IMR-90 (cell line): ENCODE measurements at regions not wholly inside any gene's neighbourhood (a gene's known extent, or its start where the extent isn't known, plus 50 kb on each side); places are given as distances from the start of the nearest gene placed in this dataset.

Experiments used
- ATAC-seq: fragments of 200-7000 bp; cut with Tn5 transposase; 2 replicates; pipeline ENCODE4 v1.9.1; 2020; ENCODE audit warnings: low read depth, mild to moderate bottlenecking, moderate library complexity
- BruUV-seq: library from RNA; stranded (reverse); fragments of 400-500 nt; replicated peaks from 2 replicates; lab custom pipeline; 2021; lab: Mats Ljungman, UMichigan
- CTCF ChIA-PET: fragments of 300-600 bp; formaldehyde crosslinking; extraction: SDS; loops from one replicate; lab custom pipeline; 2021; ENCODE audit warnings: antibody characterized with exemption; lab: Yijun Ruan, JAX
- POLR2A ChIA-PET: fragments of 300-600 bp; sonication (Branson Sonifier 250); formaldehyde crosslinking; loops from one replicate; lab custom pipeline; 2022; ENCODE audit warnings: antibody characterized with exemption; ENCODE audit not compliant: unreplicated experiment; lab: Charles Lee
- DNase-seq: peaks from one replicate; pipeline ENCODE4 v3.0.0; 2013
- H2AFZ ChIP-seq: replicated peaks from 2 replicates; pipeline ENCODE3; 2013; ENCODE audit warnings: low read length, mild to moderate bottlenecking; ENCODE audit not compliant: poor library complexity
- H2AK5ac ChIP-seq: 2 replicates; pipeline ENCODE4 v1.6.1; 2013; ENCODE audit warnings: low read depth, low read length, inconsistent platforms
- H2AK9ac ChIP-seq: replicated peaks from 2 replicates; pipeline ENCODE3; 2013; ENCODE audit warnings: mild to moderate bottlenecking, low read depth, low read length, moderate library complexity; ENCODE audit not compliant: poor library complexity
- H2BK120ac ChIP-seq: 2 replicates; pipeline ENCODE4 v1.6.1; 2013; ENCODE audit warnings: low read depth, low read length, inconsistent platforms
- H2BK15ac ChIP-seq: 3 replicates; pipeline ENCODE4 v1.6.1; 2013; ENCODE audit warnings: low read depth, low read length, inconsistent platforms
- H2BK20ac ChIP-seq: 2 replicates; pipeline ENCODE4 v1.6.1; 2013; ENCODE audit warnings: low read depth, mild to moderate bottlenecking, inconsistent platforms, low read length, moderate library complexity
- H2BK5ac ChIP-seq: 2 replicates; pipeline ENCODE4 v1.6.1; 2013; ENCODE audit warnings: mild to moderate bottlenecking, low read depth, low read length, inconsistent platforms; ENCODE audit not compliant: poor library complexity, severe bottlenecking
- H3K14ac ChIP-seq: replicated peaks from 2 replicates; pipeline ENCODE4 v1.6.1; 2013; ENCODE audit warnings: low read depth, low read length, inconsistent platforms
- H3K18ac ChIP-seq: 2 replicates; pipeline ENCODE4 v1.6.1; 2013; ENCODE audit warnings: low read depth, low read length, control low read depth
- H3K23ac ChIP-seq: 2 replicates; pipeline ENCODE4 v1.6.1; 2013; ENCODE audit warnings: low read depth, low read length, inconsistent platforms
- H3K27ac ChIP-seq: 2 replicates; pipeline ENCODE4 v1.5.1; 2013; ENCODE audit warnings: mild to moderate bottlenecking, control low read depth, low read length; ENCODE audit not compliant: insufficient read depth
- H3K27me3 ChIP-seq: 2 replicates; pipeline ENCODE4 v1.6.1; 2013; ENCODE audit warnings: low read length; ENCODE audit not compliant: control insufficient read depth, insufficient read depth
- H3K36me3 ChIP-seq: 2 replicates; pipeline ENCODE4 v1.6.1; 2013; ENCODE audit warnings: low read length, mixed read lengths; ENCODE audit not compliant: control insufficient read depth, insufficient read depth
- H3K4ac ChIP-seq: 2 replicates; pipeline ENCODE4 v1.6.1; 2013; ENCODE audit warnings: low read depth, low read length, inconsistent platforms
- H3K4me1 ChIP-seq: 2 replicates; pipeline ENCODE4 v1.6.1; 2013; ENCODE audit warnings: low read length, mixed read lengths; ENCODE audit not compliant: control insufficient read depth, insufficient read depth
- H3K4me2 ChIP-seq: 2 replicates; pipeline ENCODE4 v1.6.1; 2013; ENCODE audit warnings: low read depth, mild to moderate bottlenecking, control low read depth, low read length, moderate library complexity
- H3K4me3 ChIP-seq: 2 replicates; pipeline ENCODE4 v1.5.1; 2013; ENCODE audit warnings: low read depth, mild to moderate bottlenecking, control low read depth, low read length, moderate library complexity; ENCODE audit not compliant: insufficient read depth
- H3K56ac ChIP-seq: 2 replicates; pipeline ENCODE4 v1.6.1; 2013; ENCODE audit warnings: low read length, inconsistent platforms; ENCODE audit not compliant: insufficient read depth; ENCODE audit errors: extremely low read depth
- H3K79me1 ChIP-seq, 2 experiments: 2 replicates each; pipeline ENCODE4 v1.6.1; 2013; ENCODE audit warnings: low read length in 2 of 2, inconsistent platforms in 1 of 2, low read depth in 1 of 2
- H3K9ac ChIP-seq: 2 replicates; pipeline ENCODE4 v1.6.1; 2013; ENCODE audit warnings: low read depth, low read length, control low read depth
- H3K9me1 ChIP-seq: 2 replicates; pipeline ENCODE4 v1.6.1; 2013; ENCODE audit warnings: low read length, inconsistent platforms; ENCODE audit not compliant: insufficient read depth
- H3K9me3 ChIP-seq: 2 replicates; pipeline ENCODE4 v1.6.1; 2013; ENCODE audit warnings: low read length; ENCODE audit not compliant: control insufficient read depth, insufficient read depth
- H4K20me1 ChIP-seq: 2 replicates; pipeline ENCODE4 v1.6.1; 2013; ENCODE audit warnings: low read length, inconsistent platforms; ENCODE audit not compliant: insufficient read depth
- H4K5ac ChIP-seq: 2 replicates; pipeline ENCODE4 v1.6.1; 2013; ENCODE audit warnings: mild to moderate bottlenecking, low read depth, low read length, control low read depth
- H4K8ac ChIP-seq, 2 experiments: 2 replicates each; pipeline ENCODE4 v1.6.1; 2013; ENCODE audit warnings: low read depth in 2 of 2, low read length in 2 of 2, control low read depth in 1 of 2, inconsistent platforms in 1 of 2
- H4K91ac ChIP-seq: 2 replicates; pipeline ENCODE4 v1.6.1; 2013; ENCODE audit warnings: low read depth, low read length, inconsistent platforms; ENCODE audit not compliant: insufficient read depth
- CEBPB ChIP-seq: IDR thresholded peaks from 2 replicates; pipeline ENCODE4 v1.6.1; 2012; ENCODE audit warnings: low read depth, low read length, improper control_type of control experiment
- CHD1 ChIP-seq: IDR thresholded peaks from 2 replicates; pipeline ENCODE4 v1.6.1; 2012; ENCODE audit warnings: low read depth, low read length, improper control_type of control experiment
- MAZ ChIP-seq: IDR thresholded peaks from 2 replicates; pipeline ENCODE4 v1.6.1; 2012; ENCODE audit warnings: low read depth, mild to moderate bottlenecking, low read length, improper control_type of control experiment, moderate library complexity, borderline replicate concordance
- MXI1 ChIP-seq: IDR thresholded peaks from 2 replicates; pipeline ENCODE4 v1.6.1; 2012; ENCODE audit warnings: low read depth, mild to moderate bottlenecking, low read length, moderate library complexity, borderline replicate concordance
- NFE2L2 ChIP-seq: fragments of 150-350 bp; IDR thresholded peaks from 2 replicates; pipeline ENCODE4 v1.6.1; 2016; ENCODE audit warnings: low read depth, mild to moderate bottlenecking, low read length
- RAD21 ChIP-seq: IDR thresholded peaks from 2 replicates; pipeline ENCODE4 v1.6.1; 2012; ENCODE audit warnings: low read length, improper control_type of control experiment
- RCOR1 ChIP-seq: IDR thresholded peaks from 2 replicates; pipeline ENCODE4 v1.6.1; 2012; ENCODE audit warnings: mild to moderate bottlenecking, low read length, improper control_type of control experiment; ENCODE audit not compliant: insufficient replicate concordance
- USF2 ChIP-seq: fragments of 150-350 bp; IDR thresholded peaks from 2 replicates; pipeline ENCODE4 v1.6.1; 2017; ENCODE audit warnings: mild to moderate bottlenecking, antibody characterized with exemption, low read length, low read depth
- WGBS, 2 experiments: methylation state at CpG; one replicate each; pipeline versions ENCODE4 v1.1.5 to v1.1.7; 2013; ENCODE audit warnings: missing lambda C conversion rate in 2 of 2; ENCODE audit not compliant: insufficient read length in 1 of 2; ENCODE audit errors: extremely low coverage in 2 of 2; 5-methylcytosine and 5-hydroxymethylcytosine counted together
- dilution Hi-C: fragments of 300-500 bp; cut with HindIII; formaldehyde crosslinking; loops from one replicate; pipeline ENCODE4 v1.14.3; 2018; ENCODE audit warnings: low sequenced_read_pairs; ENCODE audit not compliant: unreplicated experiment
- in situ Hi-C: fragments of 300-500 bp; cut with MboI; formaldehyde crosslinking; loops from 3 replicates; pipeline ENCODE4 v1.14.3; 2019; ENCODE audit warnings: low sequenced_read_pairs, inconsistent platforms, mixed read lengths
- intact Hi-C: fragments of 100-400 bp; cut with micrococcal nuclease; formaldehyde crosslinking; loops from 2 replicates; pipeline ENCODE4 v1.10.0; 2022

DNA sequence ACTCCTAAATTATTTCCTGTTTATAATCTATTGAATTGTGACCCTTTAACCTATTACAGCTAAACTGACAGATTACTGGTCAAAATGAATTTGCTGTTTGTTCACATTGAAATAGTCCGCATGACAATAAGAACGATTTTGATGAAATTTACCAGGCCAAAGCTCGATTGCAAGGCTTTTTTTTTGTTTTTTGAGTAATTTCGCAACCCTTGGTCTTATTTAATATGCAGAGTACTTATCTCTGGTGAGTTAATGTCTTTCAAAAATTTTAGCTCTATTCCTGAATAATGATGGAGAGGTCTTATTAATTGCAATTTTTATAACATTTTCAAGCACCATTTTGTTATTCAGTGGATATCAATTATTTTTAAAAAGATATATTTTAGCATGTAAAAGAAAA is 362.4 kb downstream of the OTOL1 start:
- H3K9ac ChIP-seq, result no peak overlapping the region
- no peak overlapping the region for H3K4me3 ChIP-seq
- no peak overlapping the region for H2BK120ac ChIP-seq
- H3K18ac ChIP-seq, result no peak overlapping the region
- no peak overlapping the region for H2BK20ac ChIP-seq
- H4K91ac ChIP-seq, result no peak overlapping the region
- BruUV-seq, result no TSS peak
- no peak overlapping the region for H3K23ac ChIP-seq
- in situ Hi-C loops, result no loop called here
- H3K4me1 ChIP-seq, result no peaks in the 10 kb centered on the region
- dilution Hi-C loops, result no loop called here
- no CpG with 5 or more reads among the region's 4 CpGs for WGBS, 2 experiments
- intact Hi-C loops, result no loop called here
- ChIA-PET POLR2A (no interaction called here), CTCF (interaction anchor here (0.6 kb wide), 1 partner anchor 431 kb away, joined by 3 read pairs; no protein-coding TSS in a partner anchor)
- H2AFZ ChIP-seq, result no peak overlapping the region
- no peak overlapping the region for H2AK5ac ChIP-seq
- H3K9me1 ChIP-seq, result no peaks in the 10 kb centered on the region
- H3K27ac ChIP-seq, result no peak overlapping the region
- no peaks in the 10 kb centered on the region for H4K20me1 ChIP-seq
- DNase-seq (no peak), ATAC-seq (no peak)
- H3K27me3 ChIP-seq, result no peaks in the 10 kb centered on the region
- no peak overlapping the region for H2BK5ac ChIP-seq
- no peaks in the 10 kb centered on the region for H3K9me3 ChIP-seq
- H4K8ac ChIP-seq, result no peak overlapping the region
- no peak overlapping the region for H4K5ac ChIP-seq
- H3K14ac ChIP-seq, result no peak overlapping the region
- no peak overlapping the region for H2AK9ac ChIP-seq
- H3K36me3 ChIP-seq, result no peaks in the 10 kb centered on the region
- no peak overlapping the region for H2BK15ac ChIP-seq
- no peak overlapping the region for H3K4me2 ChIP-seq
- no peak for TF ChIP-seq MAZ
- TF ChIP-seq RCOR1, result no peak
- TF ChIP-seq USF2, result no peak
- TF ChIP-seq CHD1, result no peak
- no peak for TF ChIP-seq MXI1
- no peak for TF ChIP-seq RAD21
- peak; percentile 66 for TF ChIP-seq CEBPB
- TF ChIP-seq NFE2L2, result no peak
- no peak overlapping the region for H3K4ac ChIP-seq
- no peaks in the 10 kb centered on the region for H3K79me1 ChIP-seq
- H3K56ac ChIP-seq, result no peak overlapping the region
